HL-60 (cell line): ENCODE measurements at regions not wholly inside any gene's neighbourhood (a gene's known extent, or its start where the extent isn't known, plus 50 kb on each side); places are given as distances from the start of the nearest gene placed in this dataset.

Experiments used
- DNase-seq, 2 experiments: peaks; one replicate each; pipeline ENCODE4 v3.0.0-alpha.2; 2010 to 2020; ENCODE audit warnings: low read depth in 1 of 2, low spot score in 1 of 2
- H3K27ac ChIP-seq: fragments of 250-450 bp; sonication (Bioruptor Pico); replicated peaks from 2 replicates; pipeline ENCODE4 v1.5.1; 2020; ENCODE audit warnings: mild to moderate bottlenecking, moderate library complexity
- H3K27me3 ChIP-seq: fragments of 250-450 bp; sonication (Bioruptor Pico); 2 replicates; pipeline ENCODE4 v1.5.1; 2021; ENCODE audit warnings: mild to moderate bottlenecking, moderate library complexity; ENCODE audit not compliant: insufficient read depth, poor library complexity, severe bottlenecking
- H3K4me3 ChIP-seq: replicated peaks from 2 replicates; pipeline ENCODE4 v1.5.1; 2011; ENCODE audit warnings: mild to moderate bottlenecking, control low read depth, low read length; ENCODE audit not compliant: insufficient read depth
- CTCF ChIP-seq: IDR thresholded peaks from one replicate; pipeline ENCODE4 v1.5.1; 2011; ENCODE audit warnings: low read length, control low read depth, inconsistent platforms; ENCODE audit not compliant: insufficient read depth
- GABPA ChIP-seq: IDR thresholded peaks from 2 replicates; pipeline ENCODE4 v1.6.1; 2012; ENCODE audit warnings: low read depth
- POLR2AphosphoS5 ChIP-seq: IDR thresholded peaks from 2 replicates; pipeline ENCODE4 v1.6.1; 2012; ENCODE audit warnings: low read depth
- SPI1 ChIP-seq: IDR thresholded peaks from 2 replicates; pipeline ENCODE4 v1.6.1; 2012; ENCODE audit warnings: low read depth, mild to moderate bottlenecking, borderline replicate concordance
- TF ChIP-seq, protein P1 (sequence below): IDR thresholded peaks from 2 replicates; pipeline ENCODE4 v1.6.1; 2012; ENCODE audit warnings: low read depth; ENCODE audit not compliant: insufficient replicate concordance

DNA sequence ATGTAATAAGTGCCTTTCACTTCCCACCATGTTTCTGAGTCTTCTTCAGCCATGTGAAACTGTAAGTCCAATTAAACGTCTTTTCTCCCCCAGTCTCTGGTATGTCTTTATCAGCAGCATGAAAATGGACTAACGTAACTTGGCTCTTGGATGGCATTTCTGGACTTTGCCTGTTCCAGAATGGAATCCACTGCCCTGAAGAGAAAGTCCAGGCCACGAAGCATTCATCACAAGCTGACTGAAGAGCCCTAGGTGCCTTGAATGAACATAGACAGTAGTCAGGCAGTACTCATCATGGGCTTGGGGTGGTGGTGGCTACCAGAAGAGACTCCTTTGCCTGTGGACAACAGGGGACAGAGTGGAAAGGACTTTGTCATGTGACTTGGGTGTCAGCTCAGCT, 1505.0 kb downstream of the SI start:
- no peak overlapping the region for H3K4me3 ChIP-seq
- DNase-seq: no peak
- no peaks in the 10 kb centered on the region for H3K27me3 ChIP-seq
- TF ChIP-seq SPI1: no peak
- TF ChIP-seq GABPA: no peak
- TF ChIP-seq, protein P1, sequence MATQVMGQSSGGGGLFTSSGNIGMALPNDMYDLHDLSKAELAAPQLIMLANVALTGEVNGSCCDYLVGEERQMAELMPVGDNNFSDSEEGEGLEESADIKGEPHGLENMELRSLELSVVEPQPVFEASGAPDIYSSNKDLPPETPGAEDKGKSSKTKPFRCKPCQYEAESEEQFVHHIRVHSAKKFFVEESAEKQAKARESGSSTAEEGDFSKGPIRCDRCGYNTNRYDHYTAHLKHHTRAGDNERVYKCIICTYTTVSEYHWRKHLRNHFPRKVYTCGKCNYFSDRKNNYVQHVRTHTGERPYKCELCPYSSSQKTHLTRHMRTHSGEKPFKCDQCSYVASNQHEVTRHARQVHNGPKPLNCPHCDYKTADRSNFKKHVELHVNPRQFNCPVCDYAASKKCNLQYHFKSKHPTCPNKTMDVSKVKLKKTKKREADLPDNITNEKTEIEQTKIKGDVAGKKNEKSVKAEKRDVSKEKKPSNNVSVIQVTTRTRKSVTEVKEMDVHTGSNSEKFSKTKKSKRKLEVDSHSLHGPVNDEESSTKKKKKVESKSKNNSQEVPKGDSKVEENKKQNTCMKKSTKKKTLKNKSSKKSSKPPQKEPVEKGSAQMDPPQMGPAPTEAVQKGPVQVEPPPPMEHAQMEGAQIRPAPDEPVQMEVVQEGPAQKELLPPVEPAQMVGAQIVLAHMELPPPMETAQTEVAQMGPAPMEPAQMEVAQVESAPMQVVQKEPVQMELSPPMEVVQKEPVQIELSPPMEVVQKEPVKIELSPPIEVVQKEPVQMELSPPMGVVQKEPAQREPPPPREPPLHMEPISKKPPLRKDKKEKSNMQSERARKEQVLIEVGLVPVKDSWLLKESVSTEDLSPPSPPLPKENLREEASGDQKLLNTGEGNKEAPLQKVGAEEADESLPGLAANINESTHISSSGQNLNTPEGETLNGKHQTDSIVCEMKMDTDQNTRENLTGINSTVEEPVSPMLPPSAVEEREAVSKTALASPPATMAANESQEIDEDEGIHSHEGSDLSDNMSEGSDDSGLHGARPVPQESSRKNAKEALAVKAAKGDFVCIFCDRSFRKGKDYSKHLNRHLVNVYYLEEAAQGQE: no peak
- TF ChIP-seq POLR2AphosphoS5: no peak
- no peak for TF ChIP-seq CTCF
- no peak overlapping the region for H3K27ac ChIP-seq

DNA sequence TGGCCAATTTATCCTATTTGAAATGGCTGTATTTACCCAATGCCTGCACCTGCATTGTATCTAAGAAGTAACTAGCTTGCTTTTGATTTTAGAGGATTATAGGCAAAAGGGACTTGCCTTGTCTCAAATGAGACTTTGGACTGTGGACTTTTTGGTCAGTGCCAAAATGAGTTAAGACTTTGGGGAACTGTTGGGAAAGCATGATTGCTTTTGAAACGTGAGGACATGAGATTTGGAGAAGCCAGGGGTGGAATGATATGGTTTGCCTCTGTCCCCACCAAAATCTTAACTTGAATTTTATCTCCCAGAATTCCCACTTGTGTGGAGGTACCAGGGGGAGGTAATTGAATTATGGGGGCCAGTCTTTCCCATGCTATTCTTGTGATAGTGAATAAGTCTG, 1505.4 kb downstream of the SI start:
- Histone ChIP-seq H3K27ac (no peak overlapping the region), H3K27me3 (no peaks in the 10 kb centered on the region), H3K4me3 (no peak overlapping the region)
- no peak for TF ChIP-seq SPI1
- no peak for TF ChIP-seq CTCF
- no peak for DNase-seq

DNA sequence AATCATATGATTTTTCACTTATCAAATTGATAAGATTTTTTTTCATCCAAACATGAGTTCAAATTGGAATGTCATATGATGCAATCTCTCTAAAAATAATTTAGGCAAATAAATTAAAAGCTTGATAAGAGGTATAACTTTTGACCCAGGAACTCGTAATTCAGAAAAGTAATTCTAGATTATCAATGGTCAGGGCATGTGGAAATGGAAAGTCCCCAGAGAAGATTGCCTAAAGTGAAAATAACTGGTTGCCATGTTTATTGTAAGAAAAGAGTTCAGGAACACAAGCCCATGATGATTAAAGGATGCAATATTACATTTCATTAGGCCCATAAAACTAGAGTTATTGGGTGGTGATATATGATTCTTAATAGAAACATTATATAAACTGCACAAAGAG, 1514.8 kb downstream of the SI start:
- DNase-seq: no peak
- no peak overlapping the region for H3K27ac ChIP-seq
- TF ChIP-seq CTCF (no peak), POLR2AphosphoS5 (no peak), GABPA (no peak)
- TF ChIP-seq, protein P1: no peak

DNA sequence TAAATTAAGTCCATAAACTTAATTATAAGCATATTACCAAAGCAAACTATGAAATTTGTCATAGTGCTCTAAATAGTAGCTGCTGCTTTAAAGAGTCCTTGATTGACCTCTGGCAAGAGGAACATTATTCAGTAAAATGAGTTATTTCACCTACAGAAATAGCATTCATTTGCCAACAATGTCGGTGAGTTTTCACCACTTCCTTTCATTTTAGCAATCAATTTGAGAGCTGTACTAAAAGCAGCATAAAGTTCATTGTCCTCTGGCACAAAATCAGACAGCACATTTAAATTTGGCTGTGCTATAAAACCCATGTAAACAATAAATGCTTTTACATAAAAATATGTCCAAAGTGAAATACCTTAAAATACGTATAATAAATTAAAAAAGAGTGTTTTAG, 1515.7 kb downstream of the SI start:
- Histone ChIP-seq H3K27ac (no peak overlapping the region), H3K27me3 (no peaks in the 10 kb centered on the region), H3K4me3 (no peak overlapping the region)
- TF ChIP-seq, protein P1: no peak
- TF ChIP-seq CTCF (no peak), SPI1 (no peak), POLR2AphosphoS5 (no peak), GABPA (no peak)
- DNase-seq: no peak

More for the DNA sequence above, 1514.8 kb downstream of the SI start:
- H3K27me3 ChIP-seq: no peaks in the 10 kb centered on the region
- no peak overlapping the region for H3K4me3 ChIP-seq
